ENCODE measurements at regions not wholly inside any gene's neighbourhood (a gene's known extent, or its start where the extent isn't known, plus 50 kb on each side); places are given as distances from the start of the nearest gene placed in this dataset.
"Not testable (repeated sequence)": the region's sequence is repeated elsewhere in the genome, so short reads cannot be mapped to it uniquely, and the experiment has no call there.

DNA sequence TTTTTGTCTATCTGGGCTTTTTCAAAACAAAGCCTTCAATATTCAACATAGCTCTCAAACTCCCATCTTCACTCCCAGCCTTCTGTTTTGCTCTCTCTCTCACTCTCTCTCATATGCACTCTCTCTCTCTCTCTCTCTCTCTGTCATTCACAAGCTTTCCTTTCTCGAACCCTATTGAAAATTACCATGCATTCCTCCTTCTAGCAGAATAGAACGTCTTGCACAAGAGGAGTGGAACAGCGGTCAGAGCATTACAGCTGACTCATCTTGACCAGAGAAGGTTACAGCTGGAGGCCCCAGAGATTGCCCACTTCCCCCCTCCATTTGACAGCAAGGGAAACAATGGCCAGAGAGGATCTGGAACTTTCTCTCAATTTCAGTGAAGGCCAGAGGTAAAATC, 51.0 kb upstream of the LIFR start:
- Histone ChIP-seq H3K9me3 (replicated peaks) (no peaks in the 10 kb centered on the region), H3K36me3 (no peaks in the 10 kb centered on the region), H3K4me3 (no peak overlapping the region), H3K27ac (no peak overlapping the region), H3K27me3 (replicated peaks) (no peaks in the 10 kb centered on the region), H3K4me1 (replicated peaks) (peaks cover 27% of the 10 kb centered on the region)
- peak; percentile 52 to 56 for DNase-seq (ENCODE audit: low read depth in 1 of 2, low spot score in 2 of 2)

DNA sequence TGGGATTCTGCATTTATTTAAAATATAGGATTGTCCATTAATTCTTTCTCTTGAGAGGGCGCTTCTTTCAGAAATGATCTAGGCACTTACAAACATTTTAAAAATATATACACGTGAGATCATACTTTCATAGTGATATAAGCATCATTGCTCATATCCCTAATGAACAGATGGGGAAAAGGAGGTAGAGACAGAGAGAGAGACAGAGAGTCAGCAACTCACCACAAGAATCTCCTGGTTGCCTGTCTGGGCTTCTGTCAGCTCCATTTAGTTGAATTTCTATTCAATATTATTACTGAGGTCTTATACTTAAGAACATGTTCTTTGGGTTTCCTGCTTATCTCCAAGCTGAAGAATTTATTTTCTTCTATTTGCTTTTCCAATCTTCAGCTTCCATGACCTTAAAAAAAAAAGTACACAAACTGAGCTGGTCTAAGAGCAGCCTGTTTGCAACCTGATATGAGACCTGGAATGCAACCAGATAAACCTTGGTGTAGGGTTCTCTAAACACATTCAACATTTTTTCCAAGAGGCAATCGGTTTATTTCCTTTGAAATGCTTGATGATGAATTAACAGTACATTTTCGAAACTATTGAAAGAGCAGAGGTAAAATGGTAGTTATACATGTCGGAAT, 51.6 kb upstream of the LIFR start:
- Histone ChIP-seq H3K36me3 (no peaks in the 10 kb centered on the region), H3K27ac (no peak overlapping the region), H3K4me3 (no peak overlapping the region), H3K9me3 (replicated peaks) (no peaks in the 10 kb centered on the region), H3K4me1 (replicated peaks) (peaks cover 34% of the 10 kb centered on the region), H3K27me3 (replicated peaks) (no peaks in the 10 kb centered on the region)
- DNase-seq (ENCODE audit: low read depth in 1 of 2, low spot score in 2 of 2): no peak

DNA sequence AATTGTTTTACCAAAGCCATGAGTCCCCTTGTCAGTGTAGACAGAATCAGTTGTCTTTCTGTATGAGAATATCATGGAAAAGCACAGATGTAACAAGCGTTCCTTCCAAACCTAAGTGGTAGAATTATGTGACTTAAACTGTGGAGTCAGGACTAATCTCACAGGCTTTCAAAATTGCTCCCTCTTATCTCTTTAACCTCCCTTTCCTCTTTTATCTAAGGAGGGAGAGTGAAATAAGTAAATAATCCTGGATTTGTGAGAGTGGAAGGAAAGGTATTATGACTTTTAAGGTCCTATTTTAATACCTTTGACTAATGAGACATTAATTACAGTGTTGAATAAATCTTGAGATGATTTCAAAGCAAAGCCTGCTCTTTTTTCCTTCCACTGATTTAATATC, 52.4 kb upstream of the LIFR start:
- H3K4me1 ChIP-seq (replicated peaks): peaks cover 32% of the 10 kb centered on the region
- no peaks in the 10 kb centered on the region for H3K27me3 ChIP-seq (replicated peaks)
- no peak overlapping the region for H3K4me3 ChIP-seq
- H3K36me3 ChIP-seq: no peaks in the 10 kb centered on the region
- DNase-seq (ENCODE audit: low read depth in 1 of 2, low spot score in 2 of 2): no peak
- no peaks in the 10 kb centered on the region for H3K9me3 ChIP-seq (replicated peaks)
- no peak overlapping the region for H3K27ac ChIP-seq

DNA sequence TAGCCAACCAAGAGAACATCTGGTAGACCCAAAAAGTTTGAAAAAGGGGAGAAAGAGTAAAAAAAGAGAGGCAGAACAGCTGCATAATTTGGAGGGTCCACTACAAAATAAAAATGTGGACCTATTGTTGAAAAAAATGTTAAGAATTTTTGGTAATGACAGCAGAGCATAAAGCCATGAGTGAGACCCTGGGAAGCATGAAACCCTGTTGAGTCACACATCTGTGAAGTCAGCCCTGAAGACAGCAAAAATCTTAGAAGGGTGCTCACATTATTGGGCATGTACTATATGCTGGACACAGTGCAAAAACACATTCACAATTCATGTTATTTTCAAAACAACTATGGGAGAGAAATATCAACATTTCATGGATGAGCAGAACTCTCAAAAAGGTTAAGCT, 56.4 kb upstream of the LIFR start:
- Histone ChIP-seq H3K4me1 (replicated peaks) (peaks cover 20% of the 10 kb centered on the region), H3K4me3 (no peak overlapping the region), H3K9me3 (replicated peaks) (no peaks in the 10 kb centered on the region), H3K27ac (no peak overlapping the region), H3K36me3 (no peaks in the 10 kb centered on the region), H3K27me3 (replicated peaks) (no peaks in the 10 kb centered on the region)
- DNase-seq (ENCODE audit: low read depth in 1 of 2, low spot score in 2 of 2): no peak

DNA sequence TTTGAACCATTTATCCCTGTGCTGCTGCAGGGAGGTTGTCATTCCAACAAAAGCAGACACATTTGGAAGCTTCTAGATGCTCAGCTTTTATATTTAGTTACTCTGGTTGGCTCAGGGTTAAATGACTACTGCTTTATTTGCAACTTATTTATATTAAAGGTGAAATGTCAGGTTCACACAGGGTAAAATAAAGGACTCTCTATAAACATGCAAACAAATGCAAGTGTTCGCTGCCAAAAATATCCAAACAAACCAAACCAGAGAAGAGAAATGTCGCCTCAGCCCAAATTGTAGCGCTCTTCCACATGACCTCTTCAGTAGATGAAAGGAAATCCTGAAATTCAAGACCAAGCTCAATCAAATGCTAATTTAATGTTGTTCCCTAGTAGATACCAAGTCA, 57.0 kb upstream of the LIFR start:
- H3K4me1 ChIP-seq (replicated peaks): peaks cover 13% of the 10 kb centered on the region
- DNase-seq (ENCODE audit: low read depth in 1 of 2, low spot score in 2 of 2): no peak
- no peaks in the 10 kb centered on the region for H3K27me3 ChIP-seq (replicated peaks)
- no peak overlapping the region for H3K27ac ChIP-seq
- H3K4me3 ChIP-seq: no peak overlapping the region
- H3K9me3 ChIP-seq (replicated peaks): peaks cover 4% of the 10 kb centered on the region; the same call in 1 of the 2 replicates
- no peaks in the 10 kb centered on the region for H3K36me3 ChIP-seq

DNA sequence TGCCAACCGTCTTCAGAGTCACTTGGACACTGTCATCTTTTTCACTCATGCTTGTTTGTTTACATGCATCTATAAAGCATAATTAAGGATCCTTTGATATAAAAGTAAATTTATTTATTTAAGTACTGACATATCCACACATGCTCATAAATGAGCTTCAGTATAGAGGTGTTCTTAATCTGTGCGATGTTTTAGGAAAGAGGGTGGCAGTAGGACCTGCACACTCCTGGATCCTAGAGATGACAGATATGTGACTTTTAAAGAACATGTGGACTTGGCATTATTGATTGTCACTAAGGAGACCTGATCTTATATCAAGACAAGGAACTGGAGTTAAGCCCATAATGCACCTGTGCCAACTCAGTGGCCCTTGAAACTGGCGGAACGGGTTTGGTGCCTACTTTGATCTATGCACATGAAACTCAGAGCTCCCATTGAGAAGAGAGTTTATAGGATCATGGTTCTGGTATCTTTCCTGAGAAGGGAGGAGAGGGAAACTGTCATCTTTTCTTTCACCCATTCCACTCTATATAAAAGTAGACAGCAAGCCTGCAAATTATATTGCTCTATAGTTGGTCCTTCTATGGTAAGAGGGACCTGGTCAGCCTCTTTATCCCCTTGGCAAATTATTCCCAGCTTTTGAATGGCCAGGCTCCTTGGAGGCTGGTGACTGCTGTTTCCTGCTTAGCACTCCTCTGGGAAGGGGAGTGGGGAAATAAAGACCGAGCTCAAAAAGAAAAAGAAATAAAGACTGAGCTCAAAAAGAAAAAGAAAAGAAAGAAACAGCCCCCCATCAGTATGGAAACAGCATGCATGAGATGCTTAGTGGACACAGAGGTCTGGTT, 57.8 kb upstream of the LIFR start:
- no peaks in the 10 kb centered on the region for H3K36me3 ChIP-seq
- peaks cover 6% of the 10 kb centered on the region; the same call in 1 of the 2 replicates for H3K9me3 ChIP-seq (replicated peaks)
- DNase-seq (ENCODE audit: low read depth in 1 of 2, low spot score in 2 of 2): no peak
- no peaks in the 10 kb centered on the region for H3K27me3 ChIP-seq (replicated peaks)
- no peak overlapping the region for H3K27ac ChIP-seq
- no peak overlapping the region for H3K4me3 ChIP-seq
- H3K4me1 ChIP-seq (replicated peaks): peaks cover 13% of the 10 kb centered on the region

DNA sequence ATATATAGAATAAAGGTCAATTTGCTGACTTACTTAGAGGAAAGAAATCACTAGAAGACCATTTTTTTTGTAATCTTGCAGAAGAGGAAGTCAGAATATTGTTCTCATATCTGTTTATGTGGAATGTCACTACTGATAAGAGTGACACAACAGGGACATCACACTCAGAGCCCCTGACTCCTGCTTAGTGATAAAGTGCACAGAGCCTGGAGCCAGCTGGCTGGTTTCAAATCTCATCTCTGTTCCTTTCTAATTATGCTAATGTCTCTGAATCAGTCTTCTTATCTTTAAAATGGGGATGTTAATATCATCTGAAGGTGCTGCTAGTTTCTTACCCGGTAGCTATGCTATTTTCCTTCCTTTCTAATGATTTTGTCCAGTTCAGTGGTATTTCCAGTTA, 58.6 kb upstream of the LIFR start:
- no peaks in the 10 kb centered on the region for H3K27me3 ChIP-seq (replicated peaks)
- DNase-seq (ENCODE audit: low read depth in 1 of 2, low spot score in 2 of 2): no peak
- peaks cover 6% of the 10 kb centered on the region; the same call in 1 of the 2 replicates for H3K9me3 ChIP-seq (replicated peaks)
- H3K27ac ChIP-seq: no peak overlapping the region
- peaks cover 13% of the 10 kb centered on the region for H3K4me1 ChIP-seq (replicated peaks)
- H3K4me3 ChIP-seq: no peak overlapping the region
- H3K36me3 ChIP-seq: no peaks in the 10 kb centered on the region

DNA sequence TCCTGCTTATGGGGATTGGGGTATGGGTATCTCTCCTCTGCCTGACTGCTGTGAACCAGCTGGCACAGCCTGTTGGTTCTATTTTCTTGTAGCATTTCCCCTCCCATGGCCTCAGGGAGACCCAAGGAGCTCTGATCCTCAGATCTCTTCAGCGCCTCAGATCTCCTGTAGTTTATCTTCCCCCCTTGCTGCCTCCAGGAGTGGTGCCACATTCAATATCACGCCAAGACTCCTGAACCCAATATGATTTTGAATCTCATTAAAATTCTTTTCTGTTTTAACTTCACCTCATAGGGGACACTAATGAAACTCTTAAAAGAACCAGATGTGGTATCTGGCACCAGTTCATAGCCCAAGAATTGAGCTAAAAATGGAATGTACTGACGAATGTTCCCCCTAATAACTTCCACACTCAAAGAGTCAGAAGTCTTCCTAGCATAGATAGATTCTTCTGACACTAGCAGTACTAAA, 59.6 kb upstream of the LIFR start:
- H3K36me3 ChIP-seq: no peaks in the 10 kb centered on the region
- H3K27me3 ChIP-seq (replicated peaks): no peaks in the 10 kb centered on the region
- peaks cover 6% of the 10 kb centered on the region; the same call in 1 of the 2 replicates for H3K9me3 ChIP-seq (replicated peaks)
- peaks cover 13% of the 10 kb centered on the region for H3K4me1 ChIP-seq (replicated peaks)
- no peak for DNase-seq (ENCODE audit: low read depth in 1 of 2, low spot score in 2 of 2)
- no peak overlapping the region for H3K4me3 ChIP-seq
- no peak overlapping the region for H3K27ac ChIP-seq

DNA sequence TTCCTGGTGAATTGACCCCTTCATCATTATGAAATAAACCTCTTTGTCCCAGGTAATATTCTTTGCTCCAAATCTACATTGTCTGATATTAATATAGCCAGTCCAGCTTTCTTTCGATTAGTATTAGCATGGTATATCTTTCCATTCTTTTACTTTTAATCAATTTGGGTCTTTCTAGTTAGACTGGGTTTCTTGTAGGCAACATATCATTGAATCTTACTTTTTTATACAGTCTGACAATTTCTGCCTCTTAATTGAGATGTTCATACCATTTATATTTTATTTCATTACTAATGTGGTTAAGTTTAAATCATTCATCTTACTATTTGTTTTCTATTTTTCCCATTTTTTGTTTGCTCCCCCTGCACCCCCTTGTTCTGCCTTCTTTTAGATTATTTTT, 61.7 kb upstream of the LIFR start:
- Histone ChIP-seq H3K27me3 (replicated peaks) (no peaks in the 10 kb centered on the region), H3K4me1 (replicated peaks) (peaks cover 4% of the 10 kb centered on the region), H3K36me3 (no peaks in the 10 kb centered on the region), H3K27ac (no peak overlapping the region), H3K4me3 (no peak overlapping the region), H3K9me3 (replicated peaks) (peaks cover 6% of the 10 kb centered on the region; the same call in 1 of the 2 replicates)
- no peak for DNase-seq (ENCODE audit: low read depth in 1 of 2, low spot score in 2 of 2)

DNA sequence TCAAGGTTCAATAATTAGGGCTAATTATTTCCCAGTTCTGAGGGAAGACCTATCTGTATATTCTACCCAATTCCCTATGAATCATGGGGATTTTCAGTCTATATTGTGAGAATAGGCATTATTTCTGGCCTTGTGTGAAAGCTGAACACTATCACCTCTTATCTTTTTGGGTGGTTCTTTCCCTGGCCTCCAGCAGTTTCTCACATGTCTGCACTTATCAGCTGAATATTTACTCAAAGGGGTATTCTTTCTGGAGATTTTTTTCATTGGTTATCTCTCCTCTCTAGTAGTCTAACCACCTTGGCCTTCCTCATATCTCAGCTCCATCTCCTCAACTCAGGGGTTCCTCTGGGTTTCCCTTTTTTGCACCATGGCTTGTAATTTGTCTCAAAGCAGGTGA, 64.9 kb upstream of the LIFR start:
- no peak for DNase-seq (ENCODE audit: low read depth in 1 of 2, low spot score in 2 of 2)
- Histone ChIP-seq H3K36me3 (no peaks in the 10 kb centered on the region), H3K9me3 (replicated peaks) (peaks cover 6% of the 10 kb centered on the region; the same call in 1 of the 2 replicates), H3K4me3 (no peak overlapping the region), H3K27me3 (replicated peaks) (no peaks in the 10 kb centered on the region), H3K4me1 (replicated peaks) (no peaks in the 10 kb centered on the region), H3K27ac (no peak overlapping the region)

DNA sequence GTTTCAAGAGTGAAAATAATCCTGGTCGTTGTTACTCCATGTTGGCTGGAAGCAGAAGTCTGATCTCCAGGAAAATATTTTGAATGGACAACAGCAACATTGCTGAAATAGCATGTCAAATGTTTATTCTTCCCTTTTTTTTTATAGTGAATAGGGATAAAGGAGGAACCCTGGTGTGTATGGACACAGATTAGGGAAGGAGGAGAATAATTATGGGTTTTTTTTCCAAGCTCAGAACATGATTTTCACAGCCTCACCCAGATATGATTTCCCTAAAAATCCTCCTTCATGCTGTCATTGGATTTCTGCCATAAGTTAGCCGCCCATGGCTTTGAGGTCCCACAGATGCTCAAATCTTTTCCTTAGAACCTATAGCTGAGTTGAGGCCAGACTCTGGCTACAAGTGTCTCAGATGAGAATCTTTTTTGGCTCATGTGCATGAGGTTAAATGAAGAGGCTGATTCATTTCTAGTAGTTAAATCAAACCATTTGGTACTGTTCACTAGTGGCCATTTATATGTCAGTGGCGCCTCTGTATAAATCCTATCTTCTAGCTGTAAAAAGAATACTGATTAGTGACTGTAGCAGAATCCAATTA, 65.5 kb upstream of the LIFR start:
- H3K4me1 ChIP-seq (replicated peaks): no peaks in the 10 kb centered on the region
- peaks cover 6% of the 10 kb centered on the region; the same call in 1 of the 2 replicates for H3K9me3 ChIP-seq (replicated peaks)
- H3K4me3 ChIP-seq: no peak overlapping the region
- no peaks in the 10 kb centered on the region for H3K27me3 ChIP-seq (replicated peaks)
- no peaks in the 10 kb centered on the region for H3K36me3 ChIP-seq
- H3K27ac ChIP-seq: no peak overlapping the region
- no peak for DNase-seq (ENCODE audit: low read depth in 1 of 2, low spot score in 2 of 2)

DNA sequence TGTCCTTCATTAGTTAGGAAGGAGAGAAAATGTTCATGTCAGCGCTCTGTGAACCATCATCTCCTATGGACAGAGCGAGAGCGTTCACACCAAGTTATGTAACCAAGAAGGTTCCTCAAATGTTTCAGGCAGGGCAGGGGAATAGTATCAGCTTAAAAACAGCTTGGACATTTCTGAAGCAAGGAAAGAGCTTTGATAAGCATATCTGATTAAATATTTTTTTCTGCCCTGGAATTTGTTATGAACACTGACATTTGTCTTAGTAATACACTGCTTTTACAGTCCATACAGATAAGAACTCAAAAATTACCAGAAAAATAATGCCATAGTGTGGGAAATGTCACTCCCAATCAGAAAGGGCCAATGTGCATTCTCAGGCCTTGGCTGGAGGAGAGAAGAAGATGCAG, 66.3 kb upstream of the LIFR start:
- peaks cover 6% of the 10 kb centered on the region; the same call in 1 of the 2 replicates for H3K9me3 ChIP-seq (replicated peaks)
- no peak overlapping the region for H3K4me3 ChIP-seq
- no peak for DNase-seq (ENCODE audit: low read depth in 1 of 2, low spot score in 2 of 2)
- H3K27ac ChIP-seq: no peak overlapping the region
- no peaks in the 10 kb centered on the region for H3K27me3 ChIP-seq (replicated peaks)
- no peaks in the 10 kb centered on the region for H3K36me3 ChIP-seq
- H3K4me1 ChIP-seq (replicated peaks): no peaks in the 10 kb centered on the region

DNA sequence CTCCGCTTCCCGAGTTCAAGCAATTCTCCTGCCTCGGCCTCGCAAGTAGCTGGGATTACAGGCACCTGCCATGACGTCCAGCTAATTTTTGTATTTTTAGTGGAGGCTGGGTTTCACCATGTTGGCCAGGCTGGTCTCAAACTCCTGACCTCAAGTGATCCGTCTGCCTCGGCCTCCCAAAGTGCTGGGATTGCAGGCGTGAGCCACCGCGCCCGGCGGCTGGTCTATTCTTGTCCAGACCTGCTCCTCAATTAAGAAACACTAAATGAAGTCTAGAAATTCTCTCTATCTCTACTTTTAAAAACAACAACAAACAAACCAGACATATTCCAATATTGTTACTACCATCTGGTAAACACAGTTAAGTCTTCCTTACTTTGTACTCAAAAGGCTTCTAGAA, 68.1 kb upstream of the LIFR start:
- not testable (repeated sequence) for H3K9me3 ChIP-seq (replicated peaks); H3K36me3 ChIP-seq; H3K4me1 ChIP-seq (replicated peaks); DNase-seq (ENCODE audit: low read depth in 1 of 2, low spot score in 2 of 2); H3K27me3 ChIP-seq (replicated peaks); H3K4me3 ChIP-seq; H3K27ac ChIP-seq

DNA sequence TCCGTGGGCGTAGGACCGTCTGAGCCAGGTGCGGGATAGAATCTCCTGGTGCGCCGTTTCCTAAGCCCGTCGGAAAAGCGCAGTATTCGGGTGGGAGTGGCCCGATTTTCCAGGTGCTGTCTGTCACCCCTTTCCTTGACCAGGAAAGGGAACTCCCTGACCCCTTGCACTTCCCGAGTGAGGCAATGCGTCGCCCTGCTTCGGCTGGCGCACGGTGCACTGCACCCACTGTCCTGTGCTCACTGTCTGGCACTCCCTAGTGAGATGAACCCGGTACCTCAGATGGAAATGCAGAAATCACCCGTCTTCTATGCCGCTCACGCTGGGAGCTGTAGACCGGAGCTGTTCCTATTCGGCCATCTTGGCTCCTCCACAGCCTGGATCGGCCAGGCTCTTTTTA, 74.9 kb upstream of the LIFR start:
- not testable (repeated sequence) for H3K4me3 ChIP-seq; H3K9me3 ChIP-seq (replicated peaks); DNase-seq (ENCODE audit: low read depth in 1 of 2, low spot score in 2 of 2); H3K27me3 ChIP-seq (replicated peaks); H3K4me1 ChIP-seq (replicated peaks); H3K27ac ChIP-seq; H3K36me3 ChIP-seq

Data from SJSA1 (cell line).